ENCODE measurements at regions not wholly inside any gene's neighbourhood (a gene's known extent, or its start where the extent isn't known, plus 50 kb on each side); places are given as distances from the start of the nearest gene placed in this dataset.

- WGBS (ENCODE audit: low lambda C conversion rate): 3% methylated on average over 3 of the region's 3 CpGs
- H3K9ac ChIP-seq: no peak overlapping the region
- H3K4me3 ChIP-seq (ENCODE audit: low read depth in 2 of 2, low read length in 1 of 2): no peak overlapping the region
- no peak for DNase-seq
- ChIA-PET POLR2A (no interaction called here), CTCF (no interaction called here)
- H3K4me2 ChIP-seq: no peak overlapping the region
- no peaks in the 10 kb centered on the region for H3K9me2 ChIP-seq
- H3K27ac ChIP-seq (ENCODE audit: low read depth in 2 of 2, low read length in 1 of 2): no peak overlapping the region
- H3F3A ChIP-seq (replicated peaks; ENCODE audit: insufficient read depth): no peaks in the 10 kb centered on the region
- no peaks in the 10 kb centered on the region for H3K4me1 ChIP-seq (ENCODE audit: control insufficient read depth in 1 of 2, insufficient read depth in 2 of 2, low read depth in 1 of 2, low read length in 1 of 2)
- no peaks in the 10 kb centered on the region for H3K36me3 ChIP-seq (replicated peaks in 1 of 2; ENCODE audit: control insufficient read depth in 1 of 2, insufficient read depth in 2 of 2, low read length in 1 of 2)
- H2AFZ ChIP-seq (ENCODE audit: low read depth): no peak overlapping the region
- no peaks in the 10 kb centered on the region for H3K27me3 ChIP-seq (ENCODE audit: insufficient read depth)
- no peaks in the 10 kb centered on the region for H4K20me1 ChIP-seq (ENCODE audit: insufficient read depth)
- no peaks in the 10 kb centered on the region for H3K79me2 ChIP-seq (ENCODE audit: insufficient read depth)
- no peaks in the 10 kb centered on the region for H3K9me3 ChIP-seq
- no peak for TF ChIP-seq FOSL2 (IDR thresholded peaks at IDR 0.05; ENCODE audit: borderline replicate concordance, low read depth)
- TF ChIP-seq POLR2AphosphoS5 (IDR thresholded peaks at IDR 0.05; ENCODE audit: low read depth, low read length): no peak
- TF ChIP-seq GATA2 (CRISPR knock-in tag; IDR thresholded peaks at IDR 0.05): no peak
- no peak for TF ChIP-seq JUND (IDR thresholded peaks at IDR 0.05)
- no peak for TF ChIP-seq YY1 (IDR thresholded peaks at IDR 0.05; ENCODE audit: low read depth)
- no peak for TF ChIP-seq TAF1 (IDR thresholded peaks at IDR 0.05; ENCODE audit: borderline replicate concordance, low read depth, low read length)
- TF ChIP-seq GABPA (IDR thresholded peaks at IDR 0.05; ENCODE audit: low read depth): no peak
- no peak for TF ChIP-seq MEF2A (IDR thresholded peaks at IDR 0.05; ENCODE audit: borderline replicate concordance, low read depth)
- TF ChIP-seq RCOR1 (IDR thresholded peaks at IDR 0.05; ENCODE audit: low read length): no peak
- no peak for TF ChIP-seq REST (IDR thresholded peaks at IDR 0.05; ENCODE audit: low read depth, low read length)
- no peak for TF ChIP-seq ZBTB33 (IDR thresholded peaks at IDR 0.05; ENCODE audit: borderline replicate concordance, low read depth)
- TF ChIP-seq MXI1 (IDR thresholded peaks at IDR 0.05; ENCODE audit: low read depth, low read length): no peak
- no peak for TF ChIP-seq USF1 (IDR thresholded peaks at IDR 0.05; ENCODE audit: borderline replicate concordance, low read depth)
- no peak for TF ChIP-seq ELF1 (IDR thresholded peaks at IDR 0.05)
- TF ChIP-seq NRF1 (IDR thresholded peaks at IDR 0.05; ENCODE audit: low read depth, low read length): no peak
Measured at GRCh38 chr14:30084811-30085210, 157.2 kb upstream of the PRKD1 start.

Measured in SK-N-SH (cell line).